GM21526 (cell line): ENCODE measurements at regions not wholly inside any gene's neighbourhood (a gene's known extent, or its start where the extent isn't known, plus 50 kb on each side); places are given as distances from the start of the nearest gene placed in this dataset.
A peak's percentile ranks its signal among the peaks of the same experiment; 100 is the strongest.

Experiments used
- ATAC-seq: cut with Tn5 transposase; IDR thresholded peaks from one replicate; pipeline ENCODE4 v1.9.1; 2021; ENCODE audit warnings: moderate library complexity; ENCODE audit not compliant: unreplicated experiment, low FRiP score

GRCh38 chr1:54497338-54497737, 50.7 kb upstream of the ACOT11 start:
- no peak for ATAC-seq

- ATAC-seq: no peak
Observed at GRCh38 chr1:54495954-54496353, 52.1 kb upstream of the ACOT11 start.

GRCh38 chr1:54493608-54494007, 54.4 kb upstream of the ACOT11 start:
- ATAC-seq: no peak

DNA sequence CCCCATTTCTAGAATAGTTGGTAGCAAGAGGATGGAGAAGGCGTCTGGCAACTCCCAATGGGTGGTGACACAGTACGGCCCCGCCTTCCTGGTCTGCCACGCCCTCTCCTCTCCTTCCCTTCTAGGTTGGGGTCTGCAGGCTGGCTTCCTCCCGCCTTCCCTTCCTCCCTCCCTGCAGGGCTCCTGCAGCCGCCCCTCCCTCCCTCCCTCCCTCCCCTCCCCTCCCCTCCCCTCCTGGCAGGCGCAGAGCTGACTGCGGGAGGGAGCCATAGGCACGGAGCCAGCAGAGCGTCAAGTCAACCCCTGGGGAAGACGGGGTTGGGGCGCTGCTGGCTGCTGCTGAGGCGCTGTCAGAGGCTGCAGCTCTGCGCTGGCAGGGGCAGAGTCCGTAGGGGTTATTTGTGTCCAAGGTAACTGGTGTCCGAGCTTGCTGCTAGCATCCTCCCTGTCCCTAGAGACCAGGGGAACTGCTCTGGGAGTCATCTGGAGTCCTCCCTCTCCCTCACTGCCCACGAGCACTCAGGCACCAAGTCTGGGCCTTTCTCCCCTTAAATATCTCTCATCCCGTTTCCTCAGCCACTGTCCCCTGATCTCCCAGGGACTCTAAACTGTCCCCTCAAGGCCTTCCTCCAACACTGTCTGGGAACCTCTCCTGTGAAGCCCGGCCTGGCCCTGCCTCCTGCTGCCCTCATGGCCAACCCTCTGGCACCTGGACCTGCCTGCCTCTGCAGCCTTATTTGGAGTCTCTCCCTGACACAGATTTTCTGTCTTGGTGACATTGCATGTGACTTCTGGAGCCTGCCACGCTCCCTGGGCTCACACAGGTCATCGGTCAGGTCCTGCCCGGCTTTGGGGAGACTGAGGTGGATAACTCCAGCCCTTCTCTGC, 57.4 kb upstream of the ACOT11 start:
- no peak for ATAC-seq

DNA sequence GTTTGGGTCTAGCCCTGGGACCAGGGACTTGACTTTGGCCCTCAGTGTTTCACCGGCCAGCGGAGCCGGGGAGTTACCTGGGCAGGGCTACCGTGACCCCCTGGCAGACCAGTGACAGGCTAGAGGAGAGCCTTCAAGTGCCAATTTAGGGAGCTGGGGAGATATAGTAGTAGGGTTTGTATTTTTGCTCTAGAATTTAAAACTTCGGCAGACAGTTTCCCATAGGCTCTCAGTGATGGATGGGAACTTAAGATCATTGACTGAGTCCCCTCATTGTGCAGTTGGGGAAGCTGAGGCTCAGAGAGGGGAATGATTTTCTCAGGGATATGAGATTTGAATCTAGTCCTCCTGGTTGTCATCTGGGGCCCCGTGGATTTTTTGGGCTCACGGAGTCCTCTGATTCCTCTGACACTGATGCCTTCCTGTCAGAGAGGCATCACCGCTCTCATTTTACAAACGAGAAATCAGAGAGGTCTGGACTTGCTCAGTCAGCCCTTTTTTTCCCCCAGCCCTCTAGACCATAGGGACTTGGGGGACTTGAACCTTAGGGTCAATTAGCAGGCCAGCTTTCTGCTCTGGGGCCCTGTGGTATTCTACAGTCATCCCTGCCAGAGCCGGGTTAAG, 58.3 kb upstream of the ACOT11 start:
- ATAC-seq: no peak

GRCh38 chr1:54488779-54489626, 59.0 kb upstream of the ACOT11 start:
- ATAC-seq: peak; percentile 56

- peak; percentile 52 for ATAC-seq
Observed at GRCh38 chr1:54488065-54488750, 59.8 kb upstream of the ACOT11 start.

DNA sequence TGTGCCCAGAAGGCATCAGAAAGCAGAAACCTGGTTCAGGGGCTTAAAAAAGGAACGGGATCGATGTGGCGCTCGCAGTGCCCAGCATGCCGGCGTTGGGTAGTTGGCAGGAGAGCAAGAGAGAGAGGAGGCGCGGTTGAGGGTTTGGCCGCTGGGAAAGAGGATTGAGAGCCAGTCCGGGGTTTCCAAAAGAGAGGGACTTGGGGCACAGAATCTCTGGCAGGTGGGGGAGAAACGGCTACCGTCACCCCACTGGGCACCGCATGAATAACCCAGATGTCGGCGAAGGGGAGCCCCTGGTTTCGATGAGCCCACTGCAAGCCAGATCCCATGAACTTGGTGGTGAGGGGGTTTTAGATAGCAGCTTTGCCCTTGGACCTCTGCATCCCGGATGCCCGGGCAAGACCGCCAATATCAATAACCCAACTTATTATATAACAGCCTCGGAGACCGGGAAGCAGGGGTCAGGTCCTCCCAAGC, 60.4 kb upstream of the ACOT11 start:
- ATAC-seq: no peak

- ATAC-seq: no peak
Observed at GRCh38 chr1:54486907-54487306, 61.1 kb upstream of the ACOT11 start.

DNA sequence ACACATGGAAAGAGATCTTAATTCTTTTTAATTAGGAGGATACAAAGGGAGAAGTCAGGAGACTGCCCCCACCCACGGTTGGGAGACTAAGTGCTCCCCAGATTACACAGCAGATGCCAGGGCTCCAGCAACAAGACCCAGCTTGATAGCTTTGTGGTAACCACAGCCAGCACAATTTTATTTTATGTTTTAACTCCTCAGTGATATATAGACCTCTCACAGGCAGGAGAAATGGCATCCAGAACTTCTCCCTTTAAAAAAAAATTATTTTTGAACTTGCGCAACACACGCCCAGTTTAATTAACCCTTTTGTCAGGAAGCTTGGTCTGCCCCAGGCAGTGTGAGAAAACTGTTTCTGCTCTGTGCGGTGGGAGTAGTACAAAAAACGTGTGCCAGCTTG, 62.6 kb upstream of the ACOT11 start:
- ATAC-seq: no peak

GRCh38 chr1:54483875-54484437, 64.1 kb upstream of the ACOT11 start:
- ATAC-seq: no peak

DNA sequence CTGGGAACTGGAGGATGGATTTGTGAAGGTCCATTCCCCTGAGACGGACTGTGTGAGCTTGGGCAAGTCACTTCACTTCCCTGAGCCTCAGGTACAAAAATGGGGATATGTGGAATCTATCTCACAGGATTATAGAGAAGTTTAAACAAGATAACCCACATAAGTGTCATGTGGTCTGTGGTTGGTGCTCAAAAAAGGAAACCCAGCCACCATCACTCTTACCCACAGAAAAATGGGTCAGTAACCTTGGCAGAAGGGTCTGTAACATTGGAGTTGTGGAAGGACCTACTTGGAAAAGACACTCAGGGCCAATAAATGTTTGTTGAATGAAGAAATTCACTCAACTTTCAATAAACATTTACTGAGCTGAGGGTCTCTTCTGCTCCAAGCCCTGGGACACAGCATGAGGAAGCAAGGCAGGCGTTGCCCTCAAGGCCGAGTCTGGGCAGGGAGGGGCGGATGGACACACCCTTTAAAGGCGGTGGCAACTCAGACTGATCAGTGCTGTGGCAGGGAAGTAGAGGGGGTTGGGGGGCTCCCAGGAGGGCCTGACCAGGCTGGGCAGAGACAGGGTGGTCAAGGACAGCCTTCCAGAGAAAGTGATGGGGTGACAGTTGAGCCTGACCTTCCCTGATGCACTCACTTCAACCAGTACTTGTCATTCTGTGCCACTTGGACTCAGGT, 66.7 kb upstream of the ACOT11 start:
- ATAC-seq: no peak

- ATAC-seq: no peak
Observed at GRCh38 chr1:54480525-54480848, 67.5 kb upstream of the ACOT11 start.

DNA sequence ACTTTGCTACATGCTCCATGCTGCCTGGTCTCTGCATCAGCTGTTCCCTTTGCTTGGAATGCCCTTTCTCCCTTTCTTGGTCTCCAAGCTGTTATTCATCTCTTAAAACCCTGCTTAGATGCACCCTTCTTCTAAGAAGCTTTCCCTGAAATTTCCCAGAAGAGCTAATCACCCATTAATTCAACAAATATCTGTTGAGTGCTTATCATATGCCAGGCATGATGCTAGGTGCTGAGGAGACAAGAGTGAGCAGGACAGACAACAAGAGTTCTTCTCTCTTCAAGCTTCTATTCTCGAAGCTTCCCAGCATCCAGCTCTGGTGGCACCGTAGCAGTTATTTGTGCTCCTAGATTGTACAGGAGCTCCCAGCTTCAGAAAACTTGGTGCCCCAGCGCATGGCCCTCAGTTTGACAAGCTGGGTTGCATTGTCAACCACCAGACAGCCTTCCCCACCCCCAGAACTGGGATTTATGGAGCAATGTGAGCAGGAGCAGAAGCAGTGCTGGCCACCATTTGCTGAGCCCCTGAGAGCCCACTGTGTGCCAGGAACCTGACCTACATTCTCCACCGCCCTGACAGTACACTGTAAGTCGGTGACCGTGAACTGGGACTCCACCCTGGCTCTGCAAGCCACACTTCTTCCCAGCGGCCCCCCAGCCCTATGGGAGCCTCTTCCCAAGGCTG, 68.0 kb upstream of the ACOT11 start:
- ATAC-seq: no peak

GRCh38 chr1:54479251-54479650, 68.8 kb upstream of the ACOT11 start:
- no peak for ATAC-seq

DNA sequence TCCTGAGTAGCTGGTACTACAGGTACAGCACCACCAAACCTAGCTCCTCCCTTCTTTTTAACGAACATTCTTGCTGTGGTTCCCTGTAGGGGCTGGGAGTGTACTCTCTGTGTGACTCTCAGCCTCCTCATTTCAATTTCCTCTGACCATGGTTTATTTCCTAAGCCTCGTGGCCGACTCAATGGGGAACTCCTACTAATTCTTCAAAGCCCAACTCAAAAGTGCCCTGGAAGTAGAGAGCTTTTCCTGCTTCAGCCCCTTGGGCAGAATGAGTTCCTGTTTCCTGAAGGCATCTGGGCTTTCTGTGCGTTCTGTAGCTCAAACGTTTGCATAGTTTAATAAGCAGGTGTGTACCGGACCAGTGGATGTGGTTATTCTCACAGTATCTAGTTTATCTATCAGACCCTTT, 70.9 kb upstream of the ACOT11 start:
- no peak for ATAC-seq

DNA sequence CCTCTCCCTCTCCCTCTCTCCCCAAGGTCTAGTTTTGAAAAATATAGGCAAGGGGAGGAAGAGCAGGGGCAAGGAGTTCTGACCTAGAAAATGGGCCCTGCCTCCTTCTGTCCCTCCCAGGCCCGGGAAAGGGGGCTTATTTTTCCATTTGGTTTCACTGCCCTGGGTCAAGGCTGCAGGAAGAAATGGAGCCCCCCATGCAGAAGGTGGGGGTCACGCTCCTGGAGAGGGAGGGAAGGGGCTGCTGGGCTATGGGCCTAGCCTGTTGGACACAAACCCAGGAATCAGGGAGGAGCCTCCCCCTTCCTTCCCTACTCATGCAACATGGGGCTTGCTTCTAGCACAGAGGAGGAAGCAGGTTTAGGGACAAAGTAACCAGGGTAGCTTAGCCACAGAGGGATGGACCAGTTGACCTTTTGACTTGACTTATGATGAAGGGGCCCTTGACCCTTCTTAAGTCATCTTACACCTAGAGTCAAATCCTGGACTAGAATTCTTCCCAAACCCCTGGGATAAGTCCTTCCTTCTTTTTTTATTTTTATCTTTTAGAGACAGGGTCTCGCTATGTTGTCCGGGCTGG, 70.4 kb upstream of the SSBP3 start:
- no peak for ATAC-seq

- no peak for ATAC-seq
Observed at GRCh38 chr1:54475946-54476516, 69.8 kb upstream of the SSBP3 start.
